ENCODE measurements at regions not wholly inside any gene's neighbourhood (a gene's known extent, or its start where the extent isn't known, plus 50 kb on each side); places are given as distances from the start of the nearest gene placed in this dataset.

DNA sequence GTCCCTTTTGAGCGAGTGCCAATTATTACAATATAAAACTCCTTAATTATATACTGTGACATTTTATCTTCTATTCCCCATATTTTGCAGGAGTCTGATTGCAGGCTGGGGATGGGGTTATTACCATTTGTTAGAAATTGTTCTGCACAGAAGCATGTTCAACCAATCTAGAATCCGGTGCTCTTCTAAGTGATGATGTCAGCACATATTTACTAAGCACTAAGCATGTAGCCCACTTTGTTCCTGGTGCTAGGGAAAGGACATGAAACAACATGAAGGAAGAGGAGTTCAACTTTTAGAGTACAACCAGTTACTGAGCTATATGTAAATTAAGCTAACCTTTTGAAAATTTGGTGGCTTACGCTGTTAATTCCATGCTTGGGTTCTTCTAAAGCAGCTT is 52.8 kb upstream of the IL1RAPL2 start:
- ChIA-PET CTCF (no interaction called here), POLR2A (no interaction called here)
- no peaks in the 10 kb centered on the region; the same call in 1 of the 2 replicates for H3K27me3 Mint-ChIP-seq (ENCODE audit: low read depth)
- no peaks in the 10 kb centered on the region for H3K9me3 Mint-ChIP-seq
- no peak overlapping the region for H3K4me3 Mint-ChIP-seq
- H3K4me1 Mint-ChIP-seq: no peaks in the 10 kb centered on the region
- H3K36me3 Mint-ChIP-seq: no peaks in the 10 kb centered on the region
- no peak overlapping the region for H3K27ac Mint-ChIP-seq
- DNase-seq (ENCODE audit: low spot score) (no peak), ATAC-seq (no peak)
- TF ChIP-seq ATF3 (CRISPR knock-in tag; conservative IDR thresholded peaks at IDR 0.05) (no peak), ZBTB21 (CRISPR knock-in tag; IDR thresholded peaks at IDR 0.05; ENCODE audit: borderline replicate concordance) (no peak), HMGA2 (CRISPR knock-in tag; IDR thresholded peaks at IDR 0.05) (no peak), FOXP1 (CRISPR knock-in tag; IDR thresholded peaks at IDR 0.05; ENCODE audit: borderline replicate concordance) (no peak), PREB (CRISPR knock-in tag; IDR thresholded peaks at IDR 0.05; ENCODE audit: borderline replicate concordance) (no peak), IRF2 (CRISPR knock-in tag; IDR thresholded peaks at IDR 0.05; ENCODE audit: borderline replicate concordance, low read depth) (no peak), KAT7 (CRISPR knock-in tag; IDR thresholded peaks at IDR 0.05; ENCODE audit: borderline replicate concordance) (no peak), NFYB (CRISPR knock-in tag; conservative IDR thresholded peaks at IDR 0.05; ENCODE audit: low read depth) (no peak), GABPB1 (CRISPR knock-in tag; IDR thresholded peaks at IDR 0.05) (no peak), NFATC4 (CRISPR knock-in tag; IDR thresholded peaks at IDR 0.05) (no peak)
- TF ChIP-seq, protein P1, sequence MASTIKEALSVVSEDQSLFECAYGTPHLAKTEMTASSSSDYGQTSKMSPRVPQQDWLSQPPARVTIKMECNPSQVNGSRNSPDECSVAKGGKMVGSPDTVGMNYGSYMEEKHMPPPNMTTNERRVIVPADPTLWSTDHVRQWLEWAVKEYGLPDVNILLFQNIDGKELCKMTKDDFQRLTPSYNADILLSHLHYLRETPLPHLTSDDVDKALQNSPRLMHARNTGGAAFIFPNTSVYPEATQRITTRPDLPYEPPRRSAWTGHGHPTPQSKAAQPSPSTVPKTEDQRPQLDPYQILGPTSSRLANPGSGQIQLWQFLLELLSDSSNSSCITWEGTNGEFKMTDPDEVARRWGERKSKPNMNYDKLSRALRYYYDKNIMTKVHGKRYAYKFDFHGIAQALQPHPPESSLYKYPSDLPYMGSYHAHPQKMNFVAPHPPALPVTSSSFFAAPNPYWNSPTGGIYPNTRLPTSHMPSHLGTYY (CRISPR knock-in tag; IDR thresholded peaks at IDR 0.05): no peak
- TF ChIP-seq, protein P2, sequence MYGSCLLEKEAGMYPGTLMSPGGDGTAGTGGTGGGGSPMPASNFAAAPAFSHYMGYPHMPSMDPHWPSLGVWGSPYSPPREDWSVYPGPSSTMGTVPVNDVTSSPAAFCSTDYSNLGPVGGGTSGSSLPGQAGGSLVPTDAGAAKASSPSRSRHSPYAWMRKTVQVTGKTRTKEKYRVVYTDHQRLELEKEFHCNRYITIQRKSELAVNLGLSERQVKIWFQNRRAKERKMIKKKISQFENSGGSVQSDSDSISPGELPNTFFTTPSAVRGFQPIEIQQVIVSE (CRISPR knock-in tag; IDR thresholded peaks at IDR 0.05; ENCODE audit: borderline replicate concordance): no peak
- TF ChIP-seq, protein P3, sequence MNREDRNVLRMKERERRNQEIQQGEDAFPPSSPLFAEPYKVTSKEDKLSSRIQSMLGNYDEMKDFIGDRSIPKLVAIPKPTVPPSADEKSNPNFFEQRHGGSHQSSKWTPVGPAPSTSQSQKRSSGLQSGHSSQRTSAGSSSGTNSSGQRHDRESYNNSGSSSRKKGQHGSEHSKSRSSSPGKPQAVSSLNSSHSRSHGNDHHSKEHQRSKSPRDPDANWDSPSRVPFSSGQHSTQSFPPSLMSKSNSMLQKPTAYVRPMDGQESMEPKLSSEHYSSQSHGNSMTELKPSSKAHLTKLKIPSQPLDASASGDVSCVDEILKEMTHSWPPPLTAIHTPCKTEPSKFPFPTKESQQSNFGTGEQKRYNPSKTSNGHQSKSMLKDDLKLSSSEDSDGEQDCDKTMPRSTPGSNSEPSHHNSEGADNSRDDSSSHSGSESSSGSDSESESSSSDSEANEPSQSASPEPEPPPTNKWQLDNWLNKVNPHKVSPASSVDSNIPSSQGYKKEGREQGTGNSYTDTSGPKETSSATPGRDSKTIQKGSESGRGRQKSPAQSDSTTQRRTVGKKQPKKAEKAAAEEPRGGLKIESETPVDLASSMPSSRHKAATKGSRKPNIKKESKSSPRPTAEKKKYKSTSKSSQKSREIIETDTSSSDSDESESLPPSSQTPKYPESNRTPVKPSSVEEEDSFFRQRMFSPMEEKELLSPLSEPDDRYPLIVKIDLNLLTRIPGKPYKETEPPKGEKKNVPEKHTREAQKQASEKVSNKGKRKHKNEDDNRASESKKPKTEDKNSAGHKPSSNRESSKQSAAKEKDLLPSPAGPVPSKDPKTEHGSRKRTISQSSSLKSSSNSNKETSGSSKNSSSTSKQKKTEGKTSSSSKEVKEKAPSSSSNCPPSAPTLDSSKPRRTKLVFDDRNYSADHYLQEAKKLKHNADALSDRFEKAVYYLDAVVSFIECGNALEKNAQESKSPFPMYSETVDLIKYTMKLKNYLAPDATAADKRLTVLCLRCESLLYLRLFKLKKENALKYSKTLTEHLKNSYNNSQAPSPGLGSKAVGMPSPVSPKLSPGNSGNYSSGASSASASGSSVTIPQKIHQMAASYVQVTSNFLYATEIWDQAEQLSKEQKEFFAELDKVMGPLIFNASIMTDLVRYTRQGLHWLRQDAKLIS (CRISPR knock-in tag; IDR thresholded peaks at IDR 0.05; ENCODE audit: borderline replicate concordance): no peak
- TF ChIP-seq, protein P4, sequence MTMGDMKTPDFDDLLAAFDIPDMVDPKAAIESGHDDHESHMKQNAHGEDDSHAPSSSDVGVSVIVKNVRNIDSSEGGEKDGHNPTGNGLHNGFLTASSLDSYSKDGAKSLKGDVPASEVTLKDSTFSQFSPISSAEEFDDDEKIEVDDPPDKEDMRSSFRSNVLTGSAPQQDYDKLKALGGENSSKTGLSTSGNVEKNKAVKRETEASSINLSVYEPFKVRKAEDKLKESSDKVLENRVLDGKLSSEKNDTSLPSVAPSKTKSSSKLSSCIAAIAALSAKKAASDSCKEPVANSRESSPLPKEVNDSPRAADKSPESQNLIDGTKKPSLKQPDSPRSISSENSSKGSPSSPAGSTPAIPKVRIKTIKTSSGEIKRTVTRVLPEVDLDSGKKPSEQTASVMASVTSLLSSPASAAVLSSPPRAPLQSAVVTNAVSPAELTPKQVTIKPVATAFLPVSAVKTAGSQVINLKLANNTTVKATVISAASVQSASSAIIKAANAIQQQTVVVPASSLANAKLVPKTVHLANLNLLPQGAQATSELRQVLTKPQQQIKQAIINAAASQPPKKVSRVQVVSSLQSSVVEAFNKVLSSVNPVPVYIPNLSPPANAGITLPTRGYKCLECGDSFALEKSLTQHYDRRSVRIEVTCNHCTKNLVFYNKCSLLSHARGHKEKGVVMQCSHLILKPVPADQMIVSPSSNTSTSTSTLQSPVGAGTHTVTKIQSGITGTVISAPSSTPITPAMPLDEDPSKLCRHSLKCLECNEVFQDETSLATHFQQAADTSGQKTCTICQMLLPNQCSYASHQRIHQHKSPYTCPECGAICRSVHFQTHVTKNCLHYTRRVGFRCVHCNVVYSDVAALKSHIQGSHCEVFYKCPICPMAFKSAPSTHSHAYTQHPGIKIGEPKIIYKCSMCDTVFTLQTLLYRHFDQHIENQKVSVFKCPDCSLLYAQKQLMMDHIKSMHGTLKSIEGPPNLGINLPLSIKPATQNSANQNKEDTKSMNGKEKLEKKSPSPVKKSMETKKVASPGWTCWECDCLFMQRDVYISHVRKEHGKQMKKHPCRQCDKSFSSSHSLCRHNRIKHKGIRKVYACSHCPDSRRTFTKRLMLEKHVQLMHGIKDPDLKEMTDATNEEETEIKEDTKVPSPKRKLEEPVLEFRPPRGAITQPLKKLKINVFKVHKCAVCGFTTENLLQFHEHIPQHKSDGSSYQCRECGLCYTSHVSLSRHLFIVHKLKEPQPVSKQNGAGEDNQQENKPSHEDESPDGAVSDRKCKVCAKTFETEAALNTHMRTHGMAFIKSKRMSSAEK (CRISPR knock-in tag; IDR thresholded peaks at IDR 0.05; ENCODE audit: borderline replicate concordance): no peak
